ENCODE measurements at regions not wholly inside any gene's neighbourhood (a gene's known extent, or its start where the extent isn't known, plus 50 kb on each side); places are given as distances from the start of the nearest gene placed in this dataset.

DNA sequence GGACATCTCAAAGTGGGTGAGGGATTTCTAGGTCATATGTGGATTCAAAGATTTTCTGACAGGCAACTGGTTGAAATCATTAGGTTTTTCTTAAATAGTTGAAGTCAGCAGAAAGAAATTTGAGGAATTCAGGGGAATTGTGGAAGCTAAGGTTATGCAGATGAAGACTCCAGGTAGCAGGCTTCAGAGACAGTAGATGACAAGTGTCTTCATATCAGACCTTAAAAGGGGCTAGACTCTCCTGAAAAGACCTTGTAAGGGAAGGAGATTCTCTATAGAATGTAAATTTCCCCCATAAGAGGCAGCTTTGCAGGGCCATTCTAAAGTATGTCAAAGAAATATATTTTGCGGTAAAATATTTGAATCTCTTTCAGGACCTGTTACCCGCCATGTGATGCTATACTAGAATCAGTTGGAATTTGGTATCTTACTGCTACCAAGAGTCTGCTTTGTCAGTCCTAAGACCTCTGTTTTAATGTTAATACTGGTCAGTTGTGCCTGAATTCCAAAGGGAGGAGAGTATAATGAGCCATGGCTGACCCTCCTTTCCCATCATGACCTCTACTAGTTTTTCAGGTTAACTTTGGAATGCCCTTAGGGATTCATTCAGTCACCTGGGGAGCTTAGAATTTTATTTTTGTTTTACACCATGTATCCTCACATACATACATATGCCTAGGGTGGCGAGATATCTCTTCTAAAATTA lies 1115.5 kb upstream of the SLC10A2 start:
- no peak for TF ChIP-seq CTCF (IDR thresholded peaks at IDR 0.05; ENCODE audit: poor library complexity)
- TF ChIP-seq EZH2phosphoT487 (IDR thresholded peaks at IDR 0.05; ENCODE audit: low read depth, severe bottlenecking, unreplicated experiment) = no peak

Measured in hepatocyte (in vitro differentiated cells).